ENCODE measurements at regions not wholly inside any gene's neighbourhood (a gene's known extent, or its start where the extent isn't known, plus 50 kb on each side); places are given as distances from the start of the nearest gene placed in this dataset.

- DNase-seq: no peak
Observed at GRCh38 chr2:23132000-23132399, 253.0 kb upstream of the KLHL29 start.

- DNase-seq: no peak
Observed at GRCh38 chr2:23132823-23133595, 252.0 kb upstream of the KLHL29 start.

- DNase-seq: no peak
Observed at GRCh38 chr2:23134726-23135125, 250.3 kb upstream of the KLHL29 start.

GRCh38 chr2:23135481-23136100 lies 249.4 kb upstream of the KLHL29 start:
- no peak for DNase-seq

- no peak for DNase-seq
Observed at GRCh38 chr2:23137166-23137565, 247.8 kb upstream of the KLHL29 start.

- DNase-seq: no peak
Observed at GRCh38 chr2:23138701-23139100, 246.3 kb upstream of the KLHL29 start.

- no peak for DNase-seq
Observed at GRCh38 chr2:23145460-23145859, 239.5 kb upstream of the KLHL29 start.

GRCh38 chr2:23146011-23146410 lies 239.0 kb upstream of the KLHL29 start:
- DNase-seq: no peak

- no peak for DNase-seq
Observed at GRCh38 chr2:23148342-23148741, 236.6 kb upstream of the KLHL29 start.

- no peak for DNase-seq
Observed at GRCh38 chr2:23149777-23150176, 235.2 kb upstream of the KLHL29 start.

GRCh38 chr2:23153484-23153883 lies 231.5 kb upstream of the KLHL29 start:
- no peak for DNase-seq

GRCh38 chr2:23155022-23155421 lies 230.0 kb upstream of the KLHL29 start:
- no peak for DNase-seq

- DNase-seq: no peak
Observed at GRCh38 chr2:23157812-23158211, 227.2 kb upstream of the KLHL29 start.

GRCh38 chr2:23158306-23158705 lies 226.7 kb upstream of the KLHL29 start:
- no peak for DNase-seq

- no peak for DNase-seq
Observed at GRCh38 chr2:23159746-23160405, 225.1 kb upstream of the KLHL29 start.

- no peak for DNase-seq
Observed at GRCh38 chr2:23164173-23164572, 220.8 kb upstream of the KLHL29 start.

GRCh38 chr2:23169896-23170295 lies 215.1 kb upstream of the KLHL29 start:
- no peak for DNase-seq

GRCh38 chr2:23171108-23171507 lies 213.9 kb upstream of the KLHL29 start:
- DNase-seq: no peak

GRCh38 chr2:23178396-23178795 lies 206.6 kb upstream of the KLHL29 start:
- DNase-seq: no peak

- DNase-seq: no peak
Observed at GRCh38 chr2:23183733-23184132, 201.2 kb upstream of the KLHL29 start.

- no peak for DNase-seq
Observed at GRCh38 chr2:23198316-23199114, 186.5 kb upstream of the KLHL29 start.

GRCh38 chr2:23199115-23199918 lies 185.7 kb upstream of the KLHL29 start:
- DNase-seq: no peak

All from DMS 273 treated with DMSO at 0.1 percent for 48 hours (cell line).